ENCODE measurements at regions not wholly inside any gene's neighbourhood (a gene's known extent, or its start where the extent isn't known, plus 50 kb on each side); places are given as distances from the start of the nearest gene placed in this dataset.

DNA sequence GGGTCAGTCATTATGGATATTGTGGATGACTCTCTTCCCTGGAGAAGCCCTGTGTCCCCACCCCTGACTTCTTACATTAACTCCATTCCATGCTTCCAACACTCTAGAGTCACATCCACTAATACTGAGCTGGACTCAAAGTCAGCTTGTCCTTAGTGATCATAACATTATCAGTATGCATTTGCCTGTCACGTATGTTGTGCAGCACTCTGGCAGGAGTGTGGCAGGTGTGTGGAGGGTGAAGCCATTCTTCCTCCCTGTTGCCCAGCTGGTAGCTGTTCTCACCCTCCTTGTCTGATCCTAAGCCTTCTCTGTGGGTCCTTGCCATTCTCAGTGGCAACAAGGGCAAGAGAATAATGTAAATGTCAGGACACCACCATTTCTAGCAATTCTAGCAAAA is 334.1 kb upstream of the RAB6C start:
- H3K36me3 ChIP-seq: no peaks in the 10 kb centered on the region
- no peak for DNase-seq
- H3K4me3 ChIP-seq: no peak overlapping the region
- no peak for TF ChIP-seq POLR2A (IDR thresholded peaks at IDR 0.05)
- TF ChIP-seq, protein P1, sequence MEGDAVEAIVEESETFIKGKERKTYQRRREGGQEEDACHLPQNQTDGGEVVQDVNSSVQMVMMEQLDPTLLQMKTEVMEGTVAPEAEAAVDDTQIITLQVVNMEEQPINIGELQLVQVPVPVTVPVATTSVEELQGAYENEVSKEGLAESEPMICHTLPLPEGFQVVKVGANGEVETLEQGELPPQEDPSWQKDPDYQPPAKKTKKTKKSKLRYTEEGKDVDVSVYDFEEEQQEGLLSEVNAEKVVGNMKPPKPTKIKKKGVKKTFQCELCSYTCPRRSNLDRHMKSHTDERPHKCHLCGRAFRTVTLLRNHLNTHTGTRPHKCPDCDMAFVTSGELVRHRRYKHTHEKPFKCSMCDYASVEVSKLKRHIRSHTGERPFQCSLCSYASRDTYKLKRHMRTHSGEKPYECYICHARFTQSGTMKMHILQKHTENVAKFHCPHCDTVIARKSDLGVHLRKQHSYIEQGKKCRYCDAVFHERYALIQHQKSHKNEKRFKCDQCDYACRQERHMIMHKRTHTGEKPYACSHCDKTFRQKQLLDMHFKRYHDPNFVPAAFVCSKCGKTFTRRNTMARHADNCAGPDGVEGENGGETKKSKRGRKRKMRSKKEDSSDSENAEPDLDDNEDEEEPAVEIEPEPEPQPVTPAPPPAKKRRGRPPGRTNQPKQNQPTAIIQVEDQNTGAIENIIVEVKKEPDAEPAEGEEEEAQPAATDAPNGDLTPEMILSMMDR (IDR thresholded peaks at IDR 0.05): no peak
- no peaks in the 10 kb centered on the region for H3K4me1 ChIP-seq
- H3K27ac ChIP-seq: no peak overlapping the region
- no peaks in the 10 kb centered on the region for H3K27me3 ChIP-seq
- no peaks in the 10 kb centered on the region for H3K9me3 ChIP-seq

DNA sequence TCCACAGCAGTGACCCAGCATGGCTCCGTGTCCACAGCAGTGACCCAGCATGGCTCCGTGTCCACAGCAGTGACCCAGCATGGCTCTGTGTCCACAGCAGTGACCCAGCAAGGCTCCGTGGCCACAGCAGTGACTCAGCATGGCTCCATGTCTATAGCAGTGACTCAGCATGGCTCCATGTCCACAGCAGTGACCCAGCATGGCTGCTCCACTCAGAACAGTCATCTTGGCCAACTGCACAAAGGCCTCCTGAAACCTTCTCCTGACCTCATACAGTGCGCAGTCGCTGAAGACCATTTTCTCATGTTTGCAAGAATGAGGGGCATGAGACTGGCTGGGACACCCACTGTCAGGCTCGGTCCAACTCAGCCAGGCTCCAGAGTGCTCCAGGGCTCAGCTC is 333.4 kb upstream of the RAB6C start:
- no peaks in the 10 kb centered on the region for H3K27me3 ChIP-seq
- TF ChIP-seq, protein P1 (IDR thresholded peaks at IDR 0.05): no peak
- TF ChIP-seq POLR2A (IDR thresholded peaks at IDR 0.05): no peak
- no peak overlapping the region for H3K27ac ChIP-seq
- H3K4me1 ChIP-seq: no peaks in the 10 kb centered on the region
- no peaks in the 10 kb centered on the region for H3K36me3 ChIP-seq
- no peaks in the 10 kb centered on the region for H3K9me3 ChIP-seq
- H3K4me3 ChIP-seq: no peak overlapping the region
- no peak for DNase-seq

DNA sequence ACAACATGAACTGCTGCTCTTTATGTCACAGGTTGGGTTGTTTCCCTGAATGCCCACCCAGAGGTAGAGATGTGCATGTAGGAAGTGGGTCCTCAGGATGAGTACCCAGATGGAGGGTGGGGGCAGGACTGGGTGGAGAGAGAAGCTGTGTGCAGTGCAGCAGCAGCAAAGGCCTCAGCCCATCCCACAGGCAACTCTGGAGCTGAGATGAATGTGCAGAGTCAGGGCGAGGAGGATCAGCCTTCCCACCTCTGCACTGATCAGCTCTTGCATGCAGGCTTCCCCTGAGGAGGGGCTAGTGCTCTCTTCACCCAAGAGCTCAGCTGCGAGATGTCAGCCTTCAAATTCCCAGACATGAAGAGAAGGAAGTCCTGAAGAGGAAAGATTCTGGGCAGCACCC is 326.2 kb upstream of the RAB6C start:
- Histone ChIP-seq H3K36me3 (no peaks in the 10 kb centered on the region), H3K4me1 (no peaks in the 10 kb centered on the region), H3K27me3 (no peaks in the 10 kb centered on the region), H3K9me3 (no peaks in the 10 kb centered on the region), H3K27ac (no peak overlapping the region), H3K4me3 (no peak overlapping the region)
- DNase-seq: no peak
- TF ChIP-seq, protein P1 (IDR thresholded peaks at IDR 0.05): no peak
- TF ChIP-seq POLR2A (IDR thresholded peaks at IDR 0.05): no peak

DNA sequence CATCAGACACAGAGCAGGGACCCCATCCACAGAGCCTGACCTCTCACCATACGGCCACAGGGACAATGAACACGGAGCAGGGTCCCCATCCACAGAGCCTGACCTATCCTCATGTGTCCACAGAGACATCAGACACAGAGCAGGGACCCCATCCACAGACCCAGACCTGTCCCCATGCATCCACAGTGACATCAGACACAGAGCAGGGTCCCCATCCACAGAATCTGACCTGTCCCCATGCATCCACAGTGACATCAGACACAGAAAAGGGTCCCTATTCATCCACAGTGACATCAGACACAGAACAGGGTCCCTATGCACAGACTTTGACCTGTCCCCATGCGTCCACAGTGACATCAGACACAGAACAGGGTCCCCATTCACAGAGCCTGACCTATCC is 325.1 kb upstream of the RAB6C start:
- no peak for DNase-seq
- TF ChIP-seq, protein P1 (IDR thresholded peaks at IDR 0.05): no peak
- TF ChIP-seq POLR2A (IDR thresholded peaks at IDR 0.05): no peak
- H3K27me3 ChIP-seq: no peaks in the 10 kb centered on the region

DNA sequence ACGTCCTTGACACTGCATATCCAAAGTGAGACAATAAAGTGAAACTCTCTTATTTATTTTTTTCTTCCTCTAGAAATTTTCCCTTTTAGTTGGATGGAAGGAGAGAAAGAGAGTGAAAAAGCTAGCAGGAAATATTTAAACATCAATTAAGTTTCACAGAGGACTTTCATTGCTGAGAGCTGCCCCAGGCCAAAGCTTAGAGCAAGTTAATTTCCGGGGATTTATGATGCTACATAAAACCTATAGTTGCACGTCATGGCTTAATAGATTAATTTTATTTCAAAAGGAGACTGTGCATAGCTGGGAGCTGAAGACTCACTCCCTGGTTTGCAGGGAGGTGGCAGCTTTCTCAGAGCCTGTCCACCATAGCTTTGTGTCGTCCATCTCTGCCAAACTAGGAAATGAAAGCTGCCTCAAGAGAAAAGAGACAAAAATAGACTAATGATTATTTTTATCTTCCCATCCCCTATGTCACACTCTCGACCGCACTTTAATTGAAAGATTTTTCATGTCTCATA is 323.3 kb upstream of the RAB6C start:
- no peaks in the 10 kb centered on the region for H3K9me3 ChIP-seq
- H3K27me3 ChIP-seq: no peaks in the 10 kb centered on the region
- no peak for DNase-seq
- H3K4me1 ChIP-seq: no peaks in the 10 kb centered on the region
- H3K4me3 ChIP-seq: no peak overlapping the region
- no peak for TF ChIP-seq POLR2A (IDR thresholded peaks at IDR 0.05)
- TF ChIP-seq, protein P1 (IDR thresholded peaks at IDR 0.05): no peak
- no peaks in the 10 kb centered on the region for H3K36me3 ChIP-seq
- no peak overlapping the region for H3K27ac ChIP-seq

More for the DNA sequence above, 325.1 kb upstream of the RAB6C start:
- Histone ChIP-seq H3K36me3 (no peaks in the 10 kb centered on the region), H3K9me3 (no peaks in the 10 kb centered on the region), H3K4me1 (no peaks in the 10 kb centered on the region), H3K4me3 (no peak overlapping the region), H3K27ac (no peak overlapping the region)

DNA sequence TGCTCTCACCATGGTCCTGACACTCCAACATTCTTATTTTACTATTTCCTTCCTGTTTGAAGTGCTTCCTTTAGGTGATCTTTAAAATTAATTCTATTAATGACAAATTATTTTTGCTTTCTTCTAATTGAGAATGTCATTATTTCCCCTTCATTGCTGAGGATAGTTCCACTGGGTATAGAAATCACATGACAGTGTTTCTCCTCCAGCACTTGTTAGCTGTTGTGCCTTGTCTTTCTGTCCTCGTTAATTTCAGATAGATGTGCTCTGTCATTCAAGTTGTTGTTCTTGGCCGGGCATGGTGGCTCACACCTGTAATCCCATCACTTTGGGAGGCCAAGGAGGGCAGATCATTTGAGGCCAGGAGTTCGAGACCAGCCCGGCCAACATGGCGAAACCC is 321.0 kb upstream of the RAB6C start:
- Histone ChIP-seq H3K4me3 (no peak overlapping the region), H3K27me3 (no peaks in the 10 kb centered on the region), H3K9me3 (no peaks in the 10 kb centered on the region), H3K4me1 (no peaks in the 10 kb centered on the region), H3K27ac (no peak overlapping the region), H3K36me3 (no peaks in the 10 kb centered on the region)
- DNase-seq: no peak
- TF ChIP-seq, protein P1 (IDR thresholded peaks at IDR 0.05): no peak
- TF ChIP-seq POLR2A (IDR thresholded peaks at IDR 0.05): no peak

Measured in Peyer's patch (tissue), 4 donors.